ENCODE measurements at regions not wholly inside any gene's neighbourhood (a gene's known extent, or its start where the extent isn't known, plus 50 kb on each side); places are given as distances from the start of the nearest gene placed in this dataset.

DNA sequence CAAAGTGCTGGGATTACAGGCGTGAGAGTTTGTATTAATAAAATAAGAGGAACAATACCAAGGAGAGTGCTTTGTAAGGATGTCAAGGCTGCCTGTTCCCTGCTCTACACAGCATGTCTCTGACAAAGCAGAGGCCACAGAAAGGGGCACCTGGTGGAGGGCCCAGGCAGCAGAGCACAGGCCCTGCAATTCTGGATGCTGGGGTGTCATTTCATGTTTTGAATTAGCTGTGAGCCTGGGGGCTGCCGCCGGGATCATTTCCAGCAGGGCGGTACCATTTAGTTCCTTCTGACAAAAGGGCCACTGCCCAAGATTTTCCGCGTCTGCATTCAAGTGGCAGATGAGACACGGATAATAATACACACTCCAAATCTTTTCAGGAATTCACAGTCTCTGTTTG is 396.9 kb downstream of the GADD45G start:
- ChIA-PET CTCF (interaction anchor here (1.7 kb wide), 1 partner anchor 407 kb away, joined by 4 read pairs; no protein-coding TSS in a partner anchor), POLR2A (interaction anchor here (0.7 kb wide), 1 partner anchor 399 kb away, joined by 5 read pairs; no protein-coding TSS in a partner anchor)

More for the DNA sequence above, 396.9 kb downstream of the GADD45G start:
- H3K9me3 ChIP-seq (ENCODE audit: control insufficient read depth, insufficient read depth, low read depth, low read length) = no peaks in the 10 kb centered on the region
- peaks cover 6% of the 10 kb centered on the region; the same call in 1 of the 2 replicates for H3K4me1 ChIP-seq (ENCODE audit: control insufficient read depth, insufficient read depth, low read length)
- H3K4me3 ChIP-seq (ENCODE audit: low read depth, low read length) = no peak overlapping the region
- no peak overlapping the region for H3K27ac ChIP-seq (ENCODE audit: extremely low read depth, low read depth, low read length)
- TF ChIP-seq ZNF549 (tag by site-specific recombination; IDR thresholded peaks at IDR 0.05) (no peak), ZFP37 (tag by site-specific recombination; IDR thresholded peaks at IDR 0.05) (no peak), ZNF24 (tag by site-specific recombination; IDR thresholded peaks at IDR 0.05) (no peak), ZNF658 (tag by site-specific recombination; IDR thresholded peaks at IDR 0.05) (no peak), ZBTB17 (tag by site-specific recombination; IDR thresholded peaks at IDR 0.05) (no peak), ZNF239 (tag by site-specific recombination; IDR thresholded peaks at IDR 0.05) (no peak), ZBTB1 (tag by site-specific recombination; IDR thresholded peaks at IDR 0.05) (no peak), ZNF654 (tag by site-specific recombination; IDR thresholded peaks at IDR 0.05; ENCODE audit: low read depth) (no peak), ZNF777 (tag by site-specific recombination; IDR thresholded peaks at IDR 0.05; ENCODE audit: borderline replicate concordance) (no peak), ZNF747 (tag by site-specific recombination; IDR thresholded peaks at IDR 0.05) (no peak), ZBTB7A (tag by site-specific recombination; IDR thresholded peaks at IDR 0.05; ENCODE audit: low read depth) (no peak), ZNF843 (tag by site-specific recombination; IDR thresholded peaks at IDR 0.05) (no peak)
- TF ChIP-seq, protein P1, sequence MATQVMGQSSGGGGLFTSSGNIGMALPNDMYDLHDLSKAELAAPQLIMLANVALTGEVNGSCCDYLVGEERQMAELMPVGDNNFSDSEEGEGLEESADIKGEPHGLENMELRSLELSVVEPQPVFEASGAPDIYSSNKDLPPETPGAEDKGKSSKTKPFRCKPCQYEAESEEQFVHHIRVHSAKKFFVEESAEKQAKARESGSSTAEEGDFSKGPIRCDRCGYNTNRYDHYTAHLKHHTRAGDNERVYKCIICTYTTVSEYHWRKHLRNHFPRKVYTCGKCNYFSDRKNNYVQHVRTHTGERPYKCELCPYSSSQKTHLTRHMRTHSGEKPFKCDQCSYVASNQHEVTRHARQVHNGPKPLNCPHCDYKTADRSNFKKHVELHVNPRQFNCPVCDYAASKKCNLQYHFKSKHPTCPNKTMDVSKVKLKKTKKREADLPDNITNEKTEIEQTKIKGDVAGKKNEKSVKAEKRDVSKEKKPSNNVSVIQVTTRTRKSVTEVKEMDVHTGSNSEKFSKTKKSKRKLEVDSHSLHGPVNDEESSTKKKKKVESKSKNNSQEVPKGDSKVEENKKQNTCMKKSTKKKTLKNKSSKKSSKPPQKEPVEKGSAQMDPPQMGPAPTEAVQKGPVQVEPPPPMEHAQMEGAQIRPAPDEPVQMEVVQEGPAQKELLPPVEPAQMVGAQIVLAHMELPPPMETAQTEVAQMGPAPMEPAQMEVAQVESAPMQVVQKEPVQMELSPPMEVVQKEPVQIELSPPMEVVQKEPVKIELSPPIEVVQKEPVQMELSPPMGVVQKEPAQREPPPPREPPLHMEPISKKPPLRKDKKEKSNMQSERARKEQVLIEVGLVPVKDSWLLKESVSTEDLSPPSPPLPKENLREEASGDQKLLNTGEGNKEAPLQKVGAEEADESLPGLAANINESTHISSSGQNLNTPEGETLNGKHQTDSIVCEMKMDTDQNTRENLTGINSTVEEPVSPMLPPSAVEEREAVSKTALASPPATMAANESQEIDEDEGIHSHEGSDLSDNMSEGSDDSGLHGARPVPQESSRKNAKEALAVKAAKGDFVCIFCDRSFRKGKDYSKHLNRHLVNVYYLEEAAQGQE (tag by site-specific recombination; IDR thresholded peaks at IDR 0.05) = no peak
- TF ChIP-seq, protein P2, sequence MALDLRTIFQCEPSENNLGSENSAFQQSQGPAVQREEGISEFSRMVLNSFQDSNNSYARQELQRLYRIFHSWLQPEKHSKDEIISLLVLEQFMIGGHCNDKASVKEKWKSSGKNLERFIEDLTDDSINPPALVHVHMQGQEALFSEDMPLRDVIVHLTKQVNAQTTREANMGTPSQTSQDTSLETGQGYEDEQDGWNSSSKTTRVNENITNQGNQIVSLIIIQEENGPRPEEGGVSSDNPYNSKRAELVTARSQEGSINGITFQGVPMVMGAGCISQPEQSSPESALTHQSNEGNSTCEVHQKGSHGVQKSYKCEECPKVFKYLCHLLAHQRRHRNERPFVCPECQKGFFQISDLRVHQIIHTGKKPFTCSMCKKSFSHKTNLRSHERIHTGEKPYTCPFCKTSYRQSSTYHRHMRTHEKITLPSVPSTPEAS (tag by site-specific recombination; IDR thresholded peaks at IDR 0.05) = no peak
- TF ChIP-seq, protein P3, sequence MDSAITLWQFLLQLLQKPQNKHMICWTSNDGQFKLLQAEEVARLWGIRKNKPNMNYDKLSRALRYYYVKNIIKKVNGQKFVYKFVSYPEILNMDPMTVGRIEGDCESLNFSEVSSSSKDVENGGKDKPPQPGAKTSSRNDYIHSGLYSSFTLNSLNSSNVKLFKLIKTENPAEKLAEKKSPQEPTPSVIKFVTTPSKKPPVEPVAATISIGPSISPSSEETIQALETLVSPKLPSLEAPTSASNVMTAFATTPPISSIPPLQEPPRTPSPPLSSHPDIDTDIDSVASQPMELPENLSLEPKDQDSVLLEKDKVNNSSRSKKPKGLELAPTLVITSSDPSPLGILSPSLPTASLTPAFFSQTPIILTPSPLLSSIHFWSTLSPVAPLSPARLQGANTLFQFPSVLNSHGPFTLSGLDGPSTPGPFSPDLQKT (IDR thresholded peaks at IDR 0.05; ENCODE audit: borderline replicate concordance, low read depth, low read length) = no peak
- TF ChIP-seq, protein P4, sequence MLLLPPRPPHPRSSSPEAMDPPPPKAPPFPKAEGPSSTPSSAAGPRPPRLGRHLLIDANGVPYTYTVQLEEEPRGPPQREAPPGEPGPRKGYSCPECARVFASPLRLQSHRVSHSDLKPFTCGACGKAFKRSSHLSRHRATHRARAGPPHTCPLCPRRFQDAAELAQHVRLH (tag by site-specific recombination; IDR thresholded peaks at IDR 0.05) = no peak
- TF ChIP-seq, protein P5, sequence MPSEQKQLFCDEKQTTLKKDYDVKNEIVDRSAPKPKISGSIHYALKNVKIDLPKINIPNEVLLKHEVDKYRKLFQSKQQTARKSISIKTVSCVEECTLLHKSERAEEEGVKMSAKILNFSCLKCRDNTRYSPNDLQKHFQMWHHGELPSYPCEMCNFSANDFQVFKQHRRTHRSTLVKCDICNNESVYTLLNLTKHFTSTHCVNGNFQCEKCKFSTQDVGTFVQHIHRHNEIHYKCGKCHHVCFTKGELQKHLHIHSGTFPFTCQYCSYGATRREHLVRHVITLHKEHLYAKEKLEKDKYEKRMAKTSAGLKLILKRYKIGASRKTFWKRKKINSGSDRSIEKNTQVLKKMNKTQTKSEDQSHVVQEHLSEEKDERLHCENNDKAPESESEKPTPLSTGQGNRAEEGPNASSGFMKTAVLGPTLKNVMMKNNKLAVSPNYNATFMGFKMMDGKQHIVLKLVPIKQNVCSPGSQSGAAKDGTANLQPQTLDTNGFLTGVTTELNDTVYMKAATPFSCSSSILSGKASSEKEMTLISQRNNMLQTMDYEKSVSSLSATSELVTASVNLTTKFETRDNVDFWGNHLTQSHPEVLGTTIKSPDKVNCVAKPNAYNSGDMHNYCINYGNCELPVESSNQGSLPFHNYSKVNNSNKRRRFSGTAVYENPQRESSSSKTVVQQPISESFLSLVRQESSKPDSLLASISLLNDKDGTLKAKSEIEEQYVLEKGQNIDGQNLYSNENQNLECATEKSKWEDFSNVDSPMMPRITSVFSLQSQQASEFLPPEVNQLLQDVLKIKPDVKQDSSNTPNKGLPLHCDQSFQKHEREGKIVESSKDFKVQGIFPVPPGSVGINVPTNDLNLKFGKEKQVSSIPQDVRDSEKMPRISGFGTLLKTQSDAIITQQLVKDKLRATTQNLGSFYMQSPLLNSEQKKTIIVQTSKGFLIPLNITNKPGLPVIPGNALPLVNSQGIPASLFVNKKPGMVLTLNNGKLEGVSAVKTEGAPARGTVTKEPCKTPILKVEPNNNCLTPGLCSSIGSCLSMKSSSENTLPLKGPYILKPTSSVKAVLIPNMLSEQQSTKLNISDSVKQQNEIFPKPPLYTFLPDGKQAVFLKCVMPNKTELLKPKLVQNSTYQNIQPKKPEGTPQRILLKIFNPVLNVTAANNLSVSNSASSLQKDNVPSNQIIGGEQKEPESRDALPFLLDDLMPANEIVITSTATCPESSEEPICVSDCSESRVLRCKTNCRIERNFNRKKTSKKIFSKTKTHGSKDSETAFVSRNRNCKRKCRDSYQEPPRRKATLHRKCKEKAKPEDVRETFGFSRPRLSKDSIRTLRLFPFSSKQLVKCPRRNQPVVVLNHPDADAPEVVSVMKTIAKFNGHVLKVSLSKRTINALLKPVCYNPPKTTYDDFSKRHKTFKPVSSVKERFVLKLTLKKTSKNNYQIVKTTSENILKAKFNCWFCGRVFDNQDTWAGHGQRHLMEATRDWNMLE (tag by site-specific recombination; conservative IDR thresholded peaks at IDR 0.05; ENCODE audit: low read depth) = no peak
- H3K36me3 ChIP-seq (ENCODE audit: control insufficient read depth in 2 of 2, insufficient read depth in 1 of 2, low read length in 2 of 2) = no peaks in the 10 kb centered on the region
